A673 (cell line): ENCODE measurements at regions not wholly inside any gene's neighbourhood (a gene's known extent, or its start where the extent isn't known, plus 50 kb on each side); places are given as distances from the start of the nearest gene placed in this dataset.

ENCODE experiments used
- BruUV-seq: library from RNA; stranded (reverse); fragments of 400-500 nt; replicated peaks from 2 replicates; lab custom pipeline; 2021; lab: Mats Ljungman, UMichigan
- CTCF ChIA-PET: fragments of 300-600 bp; sonication (Branson Sonifier 250); formaldehyde crosslinking; loops from one replicate; lab custom pipeline; 2022; ENCODE audit warnings: antibody characterized with exemption; lab: Charles Lee
- POLR2A ChIA-PET: fragments of 300-600 bp; sonication (Branson Sonifier 250); formaldehyde crosslinking; loops from one replicate; lab custom pipeline; 2022; ENCODE audit warnings: antibody characterized with exemption; ENCODE audit not compliant: low non-redundant PET; lab: Charles Lee
- DNase-seq: peaks from one replicate; pipeline ENCODE4 v3.0.0-alpha.2; 2015; ENCODE audit warnings: low spot score
- H3K27ac ChIP-seq: fragments of 200-600 bp; sonication (generic); 2 replicates; pipeline ENCODE4 v1.5.1; 2016; ENCODE audit warnings: mixed run types, low read depth, mild to moderate bottlenecking, mixed read lengths, antibody characterized with exemption, low read length; ENCODE audit not compliant: poor library complexity, severe bottlenecking
- H3K27me3 ChIP-seq: fragments of 200-600 bp; sonication (generic); replicated peaks from 2 replicates; pipeline ENCODE4 v1.6.1; 2017; ENCODE audit warnings: mixed run types, low read depth, mild to moderate bottlenecking, mixed read lengths, antibody characterized with exemption, low read length; ENCODE audit not compliant: insufficient read depth, poor library complexity
- H3K36me3 ChIP-seq: fragments of 200-600 bp; sonication (generic); 2 replicates; pipeline ENCODE4 v1.6.1; 2016; ENCODE audit warnings: mixed run types, mild to moderate bottlenecking, mixed read lengths, antibody characterized with exemption, low read length; ENCODE audit not compliant: insufficient read depth, poor library complexity, severe bottlenecking
- H3K4me1 ChIP-seq: fragments of 200-600 bp; sonication (generic); 2 replicates; pipeline ENCODE4 v1.6.1; 2017; ENCODE audit warnings: mixed run types, mild to moderate bottlenecking, mixed read lengths, antibody characterized with exemption, low read length; ENCODE audit not compliant: insufficient read depth, poor library complexity, severe bottlenecking
- H3K4me3 ChIP-seq: fragments of 200-600 bp; sonication (generic); 2 replicates; pipeline ENCODE4 v1.5.1; 2016; ENCODE audit warnings: low read depth, mixed run types, mild to moderate bottlenecking, mixed read lengths, low read length; ENCODE audit not compliant: poor library complexity, severe bottlenecking
- H3K9me3 ChIP-seq: fragments of 200-600 bp; sonication (generic); 2 replicates; pipeline ENCODE4 v1.6.1; 2016; ENCODE audit warnings: mixed run types, low read depth, mild to moderate bottlenecking, mixed read lengths, antibody characterized with exemption, low read length; ENCODE audit not compliant: poor library complexity, severe bottlenecking
- EZH2 ChIP-seq: fragments of 200-600 bp; sonication (generic); IDR thresholded peaks from 2 replicates; pipeline ENCODE4 v1.6.1; 2017; ENCODE audit warnings: borderline replicate concordance, low read depth, mild to moderate bottlenecking, mixed read lengths, antibody characterized with exemption, low read length; ENCODE audit not compliant: poor library complexity, severe bottlenecking
- intact Hi-C: fragments of 100-400 bp; cut with micrococcal nuclease; formaldehyde crosslinking; loops from one replicate; pipeline ENCODE4 v1.10.0; 2022; ENCODE audit not compliant: unreplicated experiment
- TF ChIP-seq, protein P1 (sequence below): fragments of 300-800, 200-600 bp; sonication (generic); conservative IDR thresholded peaks from 2 replicates; pipeline ENCODE4 v1.5.1; 2017; ENCODE audit warnings: low read depth, mild to moderate bottlenecking, antibody characterized with exemption, low read length, moderate library complexity, mixed read lengths

DNA sequence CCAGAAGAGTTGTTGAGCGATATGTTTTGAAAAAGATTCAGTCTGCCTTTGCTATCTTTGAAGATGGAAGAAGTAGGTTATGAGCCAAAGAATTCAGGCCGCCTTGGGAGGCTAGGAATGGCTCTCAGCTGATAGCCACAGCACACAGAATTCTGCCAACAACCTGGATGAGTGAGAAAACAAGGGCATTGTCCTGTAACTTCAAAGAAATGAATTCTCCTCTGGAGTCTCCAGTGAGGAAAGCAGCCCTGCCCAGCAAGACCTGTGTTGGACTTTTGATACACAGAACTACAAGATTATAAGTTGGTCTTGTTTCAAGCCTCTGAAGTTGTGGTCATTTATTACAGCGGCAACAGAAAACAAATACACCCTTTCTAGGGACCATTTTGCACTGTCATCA is 509.9 kb upstream of the ZNF608 start:
- no peak for DNase-seq
- no peak overlapping the region for H3K27ac ChIP-seq
- peaks cover 15% of the 10 kb centered on the region for H3K9me3 ChIP-seq
- no peaks in the 10 kb centered on the region for H3K4me1 ChIP-seq
- no peaks in the 10 kb centered on the region for H3K36me3 ChIP-seq
- no peaks in the 10 kb centered on the region for H3K27me3 ChIP-seq
- intact Hi-C loops = no loop called here
- H3K4me3 ChIP-seq = no peak overlapping the region
- BruUV-seq = no TSS peak
- CTCF ChIA-PET = no interaction called here
- TF ChIP-seq, protein P1, sequence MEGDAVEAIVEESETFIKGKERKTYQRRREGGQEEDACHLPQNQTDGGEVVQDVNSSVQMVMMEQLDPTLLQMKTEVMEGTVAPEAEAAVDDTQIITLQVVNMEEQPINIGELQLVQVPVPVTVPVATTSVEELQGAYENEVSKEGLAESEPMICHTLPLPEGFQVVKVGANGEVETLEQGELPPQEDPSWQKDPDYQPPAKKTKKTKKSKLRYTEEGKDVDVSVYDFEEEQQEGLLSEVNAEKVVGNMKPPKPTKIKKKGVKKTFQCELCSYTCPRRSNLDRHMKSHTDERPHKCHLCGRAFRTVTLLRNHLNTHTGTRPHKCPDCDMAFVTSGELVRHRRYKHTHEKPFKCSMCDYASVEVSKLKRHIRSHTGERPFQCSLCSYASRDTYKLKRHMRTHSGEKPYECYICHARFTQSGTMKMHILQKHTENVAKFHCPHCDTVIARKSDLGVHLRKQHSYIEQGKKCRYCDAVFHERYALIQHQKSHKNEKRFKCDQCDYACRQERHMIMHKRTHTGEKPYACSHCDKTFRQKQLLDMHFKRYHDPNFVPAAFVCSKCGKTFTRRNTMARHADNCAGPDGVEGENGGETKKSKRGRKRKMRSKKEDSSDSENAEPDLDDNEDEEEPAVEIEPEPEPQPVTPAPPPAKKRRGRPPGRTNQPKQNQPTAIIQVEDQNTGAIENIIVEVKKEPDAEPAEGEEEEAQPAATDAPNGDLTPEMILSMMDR = no peak
- no peak for TF ChIP-seq EZH2
- POLR2A ChIA-PET = no interaction called here

DNA sequence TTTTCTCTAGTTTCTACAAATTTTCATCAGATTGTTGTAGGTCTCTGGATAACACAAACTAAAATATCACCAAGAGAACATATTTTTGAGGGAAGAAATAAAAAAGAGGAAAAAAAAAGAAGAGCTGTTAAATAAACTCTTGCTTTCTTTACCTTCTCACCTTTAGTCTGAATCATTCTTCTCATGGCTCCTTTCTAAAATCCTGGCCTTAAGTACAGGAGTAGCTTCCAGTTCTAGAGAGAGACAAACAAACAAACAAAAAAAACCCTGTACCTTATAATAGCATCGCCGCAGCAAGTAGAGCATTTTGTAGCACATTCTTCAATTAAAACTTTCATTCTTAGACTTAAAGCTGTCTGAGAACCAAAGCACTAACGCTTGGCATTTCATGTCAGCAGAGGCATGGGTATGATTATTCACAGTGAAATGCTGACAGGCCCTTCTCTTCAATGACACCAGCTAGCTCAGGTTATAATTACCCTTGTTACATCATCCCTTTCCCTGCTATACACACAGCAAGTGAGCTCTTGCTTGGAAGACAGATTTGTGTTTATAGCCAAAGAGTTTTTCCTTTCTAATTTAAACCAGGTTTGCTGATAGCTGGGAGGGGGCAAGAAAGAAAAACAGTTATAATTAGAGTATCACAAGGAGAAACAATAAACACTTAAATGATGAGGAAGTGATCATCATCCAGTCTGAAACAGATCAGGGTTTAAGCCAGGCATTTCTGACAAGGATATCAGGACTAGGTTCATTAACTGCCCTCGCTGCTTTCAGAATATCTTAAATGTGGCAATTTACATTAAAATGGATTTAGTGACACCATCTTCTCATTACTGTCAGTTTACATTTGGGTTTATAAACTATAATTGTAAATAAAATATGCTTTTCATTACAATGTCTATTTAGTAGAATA is 510.9 kb upstream of the ZNF608 start:
- no peaks in the 10 kb centered on the region for H3K27me3 ChIP-seq
- peaks cover 15% of the 10 kb centered on the region for H3K9me3 ChIP-seq
- TF ChIP-seq, protein P1 = no peak
- TF ChIP-seq EZH2 = no peak
- no peak overlapping the region for H3K27ac ChIP-seq
- H3K4me1 ChIP-seq = no peaks in the 10 kb centered on the region
- ChIA-PET CTCF (no interaction called here), POLR2A (no interaction called here)
- H3K4me3 ChIP-seq = no peak overlapping the region
- intact Hi-C loops = no loop called here
- no TSS peak for BruUV-seq
- peak; percentile 36 for DNase-seq
- no peaks in the 10 kb centered on the region for H3K36me3 ChIP-seq

DNA sequence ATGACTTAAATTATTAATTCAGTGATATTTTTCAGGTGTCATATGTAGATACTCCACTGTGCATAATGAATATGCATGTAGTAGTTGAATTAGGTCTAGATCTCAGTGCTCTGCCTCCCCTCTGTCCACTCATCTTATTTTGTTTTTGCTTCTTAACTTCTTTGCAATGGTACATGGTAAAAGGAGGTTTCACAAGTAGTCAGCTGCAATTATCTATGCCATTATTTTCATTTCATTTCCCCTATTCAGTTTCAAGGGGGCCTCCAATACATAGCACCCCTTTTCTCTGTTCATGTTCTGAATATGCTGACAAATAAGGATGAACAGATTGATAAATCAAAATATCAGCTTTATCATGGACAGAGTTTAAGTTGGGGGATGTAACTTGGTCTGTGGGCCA is 511.6 kb upstream of the ZNF608 start:
- Histone ChIP-seq H3K9me3 (peaks cover 15% of the 10 kb centered on the region), H3K27me3 (no peaks in the 10 kb centered on the region), H3K36me3 (no peaks in the 10 kb centered on the region), H3K4me3 (no peak overlapping the region), H3K27ac (no peak overlapping the region), H3K4me1 (no peaks in the 10 kb centered on the region)
- TF ChIP-seq, protein P1 = no peak
- TF ChIP-seq EZH2 = no peak
- intact Hi-C loops = no loop called here
- DNase-seq = no peak
- BruUV-seq = no TSS peak
- CTCF ChIA-PET = no interaction called here
- POLR2A ChIA-PET = no interaction called here
